Calu3 (cell line): ENCODE measurements at regions not wholly inside any gene's neighbourhood (a gene's known extent, or its start where the extent isn't known, plus 50 kb on each side); places are given as distances from the start of the nearest gene placed in this dataset.
A peak's percentile ranks its signal among the peaks of the same experiment; 100 is the strongest.

Source experiments
- BruUV-seq: library from RNA; stranded (reverse); fragments of 400-500 nt; replicated peaks from 2 replicates; lab custom pipeline; 2021; lab: Mats Ljungman, UMichigan
- CTCF ChIA-PET: fragments of 300-600 bp; sonication (Branson Sonifier 250); formaldehyde crosslinking; loops from one replicate; lab custom pipeline; 2022; ENCODE audit warnings: antibody characterized with exemption; lab: Charles Lee
- DNase-seq: peaks from one replicate; pipeline ENCODE4 v3.0.0; 2022
- H3K27ac Mint-ChIP-seq: one replicate; pipeline ENCODE4 v1.8.0; 2022; ENCODE audit warnings: mixed read lengths; ENCODE audit not compliant: unreplicated experiment
- H3K27me3 Mint-ChIP-seq: one replicate; pipeline ENCODE4 v1.8.0; 2022; ENCODE audit warnings: mixed read lengths; ENCODE audit not compliant: unreplicated experiment
- H3K36me3 Mint-ChIP-seq: one replicate; pipeline ENCODE4 v1.8.0; 2022; ENCODE audit warnings: mild to moderate bottlenecking, moderate library complexity, mixed read lengths; ENCODE audit not compliant: insufficient read depth, unreplicated experiment
- H3K4me1 Mint-ChIP-seq: one replicate; pipeline ENCODE4 v1.8.0; 2022; ENCODE audit warnings: mild to moderate bottlenecking, low read depth, mixed read lengths; ENCODE audit not compliant: unreplicated experiment
- H3K4me3 Mint-ChIP-seq: one replicate; pipeline ENCODE4 v1.8.0; 2022; ENCODE audit warnings: mild to moderate bottlenecking, low read depth, moderate library complexity, mixed read lengths; ENCODE audit not compliant: unreplicated experiment
- H3K9me3 Mint-ChIP-seq: one replicate; pipeline ENCODE4 v1.8.0; 2022; ENCODE audit warnings: low read depth, mixed read lengths; ENCODE audit not compliant: unreplicated experiment
- intact Hi-C: fragments of 100-400 bp; cut with micrococcal nuclease; formaldehyde crosslinking; loops from one replicate; pipeline ENCODE4 v1.10.0; 2022; ENCODE audit not compliant: unreplicated experiment
- TF ChIP-seq, protein P1 (sequence below): fragments of 200-600 bp; IDR thresholded peaks from one replicate; pipeline ENCODE4 v1.8.0; 2022; ENCODE audit warnings: antibody characterized with exemption; ENCODE audit not compliant: unreplicated experiment

DNA sequence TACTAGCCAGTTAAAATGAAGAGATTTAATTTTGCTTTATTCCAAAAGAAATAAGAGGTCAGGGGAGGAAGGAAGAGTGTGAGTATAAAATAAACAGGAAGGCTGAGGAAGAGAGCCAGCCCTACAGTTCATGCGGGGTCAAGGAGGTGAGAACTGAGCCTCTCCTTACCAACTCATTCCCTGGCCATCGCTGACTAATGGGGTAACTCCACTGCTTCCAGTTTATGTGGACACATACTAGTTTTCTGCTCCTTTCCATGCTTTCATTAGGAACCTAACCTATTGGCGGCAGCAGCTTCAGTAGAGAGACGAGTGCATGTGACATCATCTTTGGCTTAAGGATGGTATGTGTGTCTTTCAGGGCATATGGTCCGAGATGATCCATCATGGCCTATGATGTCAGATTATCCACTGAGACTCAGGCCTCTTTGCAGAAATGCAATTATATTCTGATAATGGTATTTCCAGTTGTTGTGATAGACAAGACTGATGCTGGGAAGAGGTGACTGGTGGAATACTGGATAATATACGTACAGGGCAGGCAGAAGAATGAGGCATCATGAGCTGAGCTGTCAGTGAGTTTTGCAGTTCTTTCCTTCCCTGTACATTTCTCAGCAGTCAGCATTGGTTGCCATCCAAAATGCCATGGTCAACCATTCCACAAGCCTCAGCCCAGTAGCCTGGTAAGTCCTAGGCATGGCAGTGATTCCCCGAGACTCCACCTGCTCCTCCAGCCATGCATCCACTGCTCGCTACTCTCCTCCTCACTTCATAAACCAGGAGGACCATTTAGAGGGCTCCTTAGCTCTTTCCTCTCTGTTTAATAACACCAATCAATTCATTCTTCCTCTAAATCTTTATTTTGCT is 184.6 kb upstream of the OSR1 start:
- TF ChIP-seq, protein P1, sequence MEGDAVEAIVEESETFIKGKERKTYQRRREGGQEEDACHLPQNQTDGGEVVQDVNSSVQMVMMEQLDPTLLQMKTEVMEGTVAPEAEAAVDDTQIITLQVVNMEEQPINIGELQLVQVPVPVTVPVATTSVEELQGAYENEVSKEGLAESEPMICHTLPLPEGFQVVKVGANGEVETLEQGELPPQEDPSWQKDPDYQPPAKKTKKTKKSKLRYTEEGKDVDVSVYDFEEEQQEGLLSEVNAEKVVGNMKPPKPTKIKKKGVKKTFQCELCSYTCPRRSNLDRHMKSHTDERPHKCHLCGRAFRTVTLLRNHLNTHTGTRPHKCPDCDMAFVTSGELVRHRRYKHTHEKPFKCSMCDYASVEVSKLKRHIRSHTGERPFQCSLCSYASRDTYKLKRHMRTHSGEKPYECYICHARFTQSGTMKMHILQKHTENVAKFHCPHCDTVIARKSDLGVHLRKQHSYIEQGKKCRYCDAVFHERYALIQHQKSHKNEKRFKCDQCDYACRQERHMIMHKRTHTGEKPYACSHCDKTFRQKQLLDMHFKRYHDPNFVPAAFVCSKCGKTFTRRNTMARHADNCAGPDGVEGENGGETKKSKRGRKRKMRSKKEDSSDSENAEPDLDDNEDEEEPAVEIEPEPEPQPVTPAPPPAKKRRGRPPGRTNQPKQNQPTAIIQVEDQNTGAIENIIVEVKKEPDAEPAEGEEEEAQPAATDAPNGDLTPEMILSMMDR, result no peak
- CTCF ChIA-PET, result interaction anchor here (1.0 kb wide), 1 partner anchor 173 kb away, joined by 3 read pairs; no protein-coding TSS in a partner anchor

DNA sequence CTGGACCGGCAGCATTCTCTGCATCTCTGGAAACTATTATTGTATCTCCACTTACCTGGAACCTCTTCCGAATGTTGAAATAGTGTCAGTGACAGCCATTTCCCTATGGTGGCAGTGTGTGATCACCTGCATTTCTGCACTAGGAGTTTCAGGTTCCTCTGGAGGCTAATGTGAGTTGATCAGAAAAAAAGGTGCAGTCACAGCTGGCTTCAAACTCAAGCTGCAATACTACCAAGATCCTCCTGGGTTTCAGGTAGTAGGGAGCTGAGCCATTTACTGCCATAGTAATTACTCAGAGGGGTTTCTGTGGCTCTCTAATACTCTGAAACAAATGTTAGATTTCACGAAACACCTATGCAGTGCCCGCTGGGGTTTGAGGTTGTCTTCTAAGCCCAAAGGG is 183.5 kb upstream of the OSR1 start:
- Mint-ChIP-seq H3K4me1 (peaks cover 70% of the 10 kb centered on the region), H3K4me3 (no peak overlapping the region), H3K9me3 (peaks cover 6% of the 10 kb centered on the region), H3K36me3 (peaks cover 16% of the 10 kb centered on the region), H3K27ac (peak overlapping the region; percentile 77), H3K27me3 (no peaks in the 10 kb centered on the region)
- intact Hi-C loops, result loop anchor here (2.0 to 5.0 kb wide), 4 partner anchors 55 to 180 kb away; no protein-coding TSS in a partner anchor
- TF ChIP-seq, protein P1, result no peak
- DNase-seq, result peak; percentile 17
- BruUV-seq, result no TSS peak
- CTCF ChIA-PET, result interaction anchor here (0.9 to 1.6 kb wide), 3 partner anchors 10 to 205 kb away, joined by 3 to 6 read pairs (median 5); no protein-coding TSS in a partner anchor

More for the DNA sequence above, 184.6 kb upstream of the OSR1 start:
- Mint-ChIP-seq H3K9me3 (peaks cover 2% of the 10 kb centered on the region), H3K27ac (no peak overlapping the region), H3K36me3 (peaks cover 16% of the 10 kb centered on the region), H3K27me3 (no peaks in the 10 kb centered on the region), H3K4me3 (no peak overlapping the region), H3K4me1 (peaks cover 59% of the 10 kb centered on the region)
- BruUV-seq, result no TSS peak
- no peak for DNase-seq
- intact Hi-C loops, result loop anchor here (5.0 kb wide), 3 partner anchors 56 to 181 kb away; no protein-coding TSS in a partner anchor

DNA sequence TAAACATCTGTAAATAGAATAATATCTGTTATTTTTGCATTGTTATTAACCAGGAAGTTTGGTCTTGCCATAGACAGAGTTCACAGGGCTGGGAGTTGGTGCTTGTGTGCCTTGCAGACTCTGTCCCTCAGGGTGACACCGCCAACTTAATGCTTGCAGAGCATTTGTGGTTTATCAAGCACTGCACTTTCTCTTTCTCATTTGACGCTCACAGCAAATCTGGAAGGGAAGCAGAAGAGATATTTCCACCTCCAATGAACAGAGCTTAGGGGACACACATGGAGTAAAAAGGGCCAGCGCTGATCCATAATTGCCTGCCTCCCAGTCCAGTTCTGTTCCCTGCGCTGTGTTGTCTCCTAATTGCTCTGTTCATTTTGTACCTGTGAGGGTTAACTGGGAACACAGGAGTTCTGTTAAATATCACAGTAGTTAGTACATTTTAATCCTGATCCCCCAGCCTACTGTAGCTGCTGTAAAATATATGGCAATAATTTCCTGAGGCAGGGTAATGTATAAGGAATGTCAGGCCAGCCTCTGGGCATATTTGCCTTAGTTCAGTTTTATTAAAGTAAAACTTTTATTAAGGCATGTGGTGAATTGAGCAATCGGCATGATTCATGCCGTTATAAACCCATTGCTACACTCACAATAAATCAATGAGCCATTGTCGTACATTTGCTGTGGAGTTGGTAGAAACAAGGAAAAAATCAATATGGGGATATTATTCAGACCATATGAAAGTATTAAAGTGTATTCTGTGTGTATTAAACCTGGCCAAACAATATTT is 182.5 kb upstream of the OSR1 start:
- DNase-seq, result peak; percentile 55
- Mint-ChIP-seq H3K27me3 (no peaks in the 10 kb centered on the region), H3K27ac (peak overlapping the region; percentile 77), H3K4me1 (peaks cover 80% of the 10 kb centered on the region), H3K36me3 (peaks cover 16% of the 10 kb centered on the region), H3K4me3 (peak overlapping the region; percentile 49), H3K9me3 (peaks cover 7% of the 10 kb centered on the region)
- TF ChIP-seq, protein P1, result no peak
- CTCF ChIA-PET, result interaction anchor here (1.0 to 1.6 kb wide), 2 partner anchors 36 to 206 kb away, joined by 3 to 5 read pairs; no protein-coding TSS in a partner anchor
- BruUV-seq, result TSS peak; percentile 81
- intact Hi-C loops, result loop anchor here (2.0 to 5.0 kb wide), 4 partner anchors 54 to 179 kb away; no protein-coding TSS in a partner anchor

DNA sequence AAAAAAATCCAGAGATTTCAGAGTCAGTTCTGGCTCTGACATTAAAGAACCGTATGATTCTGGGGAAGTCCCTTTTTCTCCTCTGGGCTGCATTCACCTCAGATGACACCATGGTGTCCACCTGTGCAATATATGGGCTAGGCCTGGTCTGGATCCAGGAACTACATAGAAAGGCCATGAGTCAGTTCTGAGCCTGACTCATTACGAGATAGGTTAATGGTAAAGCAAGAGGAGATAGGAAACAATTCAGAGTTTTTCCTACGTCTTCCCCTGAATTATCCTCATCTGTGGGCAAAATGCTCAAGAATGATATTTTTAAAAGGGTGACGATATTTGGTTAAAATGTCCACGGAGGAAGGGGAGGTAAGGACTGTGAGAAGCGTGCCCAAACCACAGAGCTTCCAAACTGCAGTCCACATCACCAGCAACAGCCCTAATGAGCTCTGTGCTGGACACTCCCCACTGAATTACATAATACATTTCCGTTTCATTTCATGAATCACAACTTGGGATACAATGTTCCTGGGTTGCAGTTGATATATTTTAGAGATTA is 180.1 kb upstream of the OSR1 start:
- TF ChIP-seq, protein P1, result no peak
- BruUV-seq, result no TSS peak
- peaks cover 80% of the 10 kb centered on the region for H3K4me1 Mint-ChIP-seq
- CTCF ChIA-PET, result interaction anchor here (0.9 to 1.3 kb wide), 2 partner anchors 33 to 169 kb away, joined by 5 to 9 read pairs; no protein-coding TSS in a partner anchor
- peak overlapping the region; percentile 51 for H3K4me3 Mint-ChIP-seq
- H3K27me3 Mint-ChIP-seq, result no peaks in the 10 kb centered on the region
- intact Hi-C loops, result loop anchor here (1.0 to 5.0 kb wide), 2 partner anchors 33 to 264 kb away; no protein-coding TSS in a partner anchor
- peaks cover 5% of the 10 kb centered on the region for H3K9me3 Mint-ChIP-seq
- H3K36me3 Mint-ChIP-seq, result peaks cover 16% of the 10 kb centered on the region
- DNase-seq, result peak; percentile 77
- H3K27ac Mint-ChIP-seq, result peak overlapping the region; percentile 93
